ENCODE measurements at regions not wholly inside any gene's neighbourhood (a gene's known extent, or its start where the extent isn't known, plus 50 kb on each side); places are given as distances from the start of the nearest gene placed in this dataset.

- TF ChIP-seq EP300 (IDR thresholded peaks at IDR 0.05): no peak
- TF ChIP-seq, protein P1, sequence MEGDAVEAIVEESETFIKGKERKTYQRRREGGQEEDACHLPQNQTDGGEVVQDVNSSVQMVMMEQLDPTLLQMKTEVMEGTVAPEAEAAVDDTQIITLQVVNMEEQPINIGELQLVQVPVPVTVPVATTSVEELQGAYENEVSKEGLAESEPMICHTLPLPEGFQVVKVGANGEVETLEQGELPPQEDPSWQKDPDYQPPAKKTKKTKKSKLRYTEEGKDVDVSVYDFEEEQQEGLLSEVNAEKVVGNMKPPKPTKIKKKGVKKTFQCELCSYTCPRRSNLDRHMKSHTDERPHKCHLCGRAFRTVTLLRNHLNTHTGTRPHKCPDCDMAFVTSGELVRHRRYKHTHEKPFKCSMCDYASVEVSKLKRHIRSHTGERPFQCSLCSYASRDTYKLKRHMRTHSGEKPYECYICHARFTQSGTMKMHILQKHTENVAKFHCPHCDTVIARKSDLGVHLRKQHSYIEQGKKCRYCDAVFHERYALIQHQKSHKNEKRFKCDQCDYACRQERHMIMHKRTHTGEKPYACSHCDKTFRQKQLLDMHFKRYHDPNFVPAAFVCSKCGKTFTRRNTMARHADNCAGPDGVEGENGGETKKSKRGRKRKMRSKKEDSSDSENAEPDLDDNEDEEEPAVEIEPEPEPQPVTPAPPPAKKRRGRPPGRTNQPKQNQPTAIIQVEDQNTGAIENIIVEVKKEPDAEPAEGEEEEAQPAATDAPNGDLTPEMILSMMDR (IDR thresholded peaks at IDR 0.05): no peak
These were observed 101.5 kb downstream of the HSPH1 start for GRCh38 chr13:31060220-31060619.

Data from ovary (tissue), 3 donors.